HepG2 (cell line): ENCODE measurements at regions not wholly inside any gene's neighbourhood (a gene's known extent, or its start where the extent isn't known, plus 50 kb on each side); places are given as distances from the start of the nearest gene placed in this dataset.

Source experiments
- ATAC-seq: fragments of 200-7000 bp; cut with Tn5 transposase; 3 replicates; pipeline ENCODE4 v1.9.1; 2020; ENCODE audit warnings: mild to moderate bottlenecking, moderate library complexity
- BruUV-seq: library from RNA; stranded (reverse); fragments of 400-500 nt; replicated peaks from 2 replicates; lab custom pipeline; 2021; lab: Mats Ljungman, UMichigan
- CTCF ChIA-PET: fragments of 300-600 bp; formaldehyde crosslinking; extraction: SDS; loops from one replicate; lab custom pipeline; 2021; ENCODE audit warnings: low total read pairs, inconsistent platforms, low intra/inter-chr PET ratio; lab: Yijun Ruan, JAX
- POLR2A ChIA-PET: fragments of 350-600 bp; sonication (Branson Sonifier 250); formaldehyde crosslinking; loops from one replicate; lab custom pipeline; 2020; ENCODE audit warnings: antibody characterized with exemption, inconsistent platforms; lab: Yijun Ruan, JAX
- DNase-seq: peaks from one replicate; pipeline ENCODE4 v3.0.0-alpha.2; 2015; ENCODE audit warnings: low spot score
- FAIRE-seq: peaks from 3 replicates; lab custom pipeline; 2011; peaks lifted over from hg19 to GRCh38; lab: Jason Lieb, UNC
- H2AFZ ChIP-seq: one replicate; pipeline ENCODE4 v1.6.1; 2011; ENCODE audit warnings: low read length, inconsistent platforms
- H3K27ac ChIP-seq: fragments of 300-600 bp; 3 replicates; pipeline ENCODE4 v1.8.0; 2011; ENCODE audit warnings: mixed run types, mild to moderate bottlenecking, mixed read lengths, low read length, inconsistent platforms; ENCODE audit not compliant: insufficient read depth; ENCODE audit errors: extremely low read length
- H3K27me3 ChIP-seq, 2 experiments: fragments of 200-600 bp in 1 of 2; 2 replicates in 1 of 2; 3 replicates in 1 of 2; pipeline versions ENCODE4 v1.6.0 to v1.8.0; 2011; ENCODE audit warnings: low read length in 2 of 2, mild to moderate bottlenecking in 2 of 2, moderate library complexity in 2 of 2, inconsistent platforms in 1 of 2; ENCODE audit not compliant: insufficient read depth in 2 of 2, control insufficient read depth in 1 of 2
- H3K36me3 ChIP-seq, 2 experiments: fragments of 200-600 bp in 1 of 2; replicated peaks in 1 of 2; 2 replicates in 1 of 2; 3 replicates in 1 of 2; pipeline versions ENCODE4 v1.5.1 to v1.8.0; 2011; ENCODE audit warnings: low read length in 2 of 2, inconsistent platforms in 1 of 2; ENCODE audit not compliant: insufficient read depth in 2 of 2, control insufficient read depth in 1 of 2
- H3K4me1 ChIP-seq: 2 replicates; pipeline ENCODE4 v1.5.1; 2012; ENCODE audit warnings: low read length, inconsistent platforms; ENCODE audit not compliant: insufficient read depth
- H3K4me2 ChIP-seq: 2 replicates; pipeline ENCODE4 v1.6.0; 2011; ENCODE audit warnings: low read depth, low read length, inconsistent platforms
- H3K4me3 ChIP-seq, 3 experiments: fragments of 200-600 bp in 1 of 3; sonication (generic), shearing (Covaris generic) in 1 of 3; replicated peaks in 1 of 3; 2 replicates each; pipeline ENCODE4 v1.5.1; 2011 to 2016; ENCODE audit warnings: low read length in 3 of 3, inconsistent platforms in 2 of 3, low read depth in 2 of 3, mild to moderate bottlenecking in 2 of 3, control low read depth in 1 of 3, mixed read lengths in 1 of 3; ENCODE audit not compliant: insufficient read depth in 1 of 3
- H3K79me2 ChIP-seq: one replicate; pipeline ENCODE4 v1.6.1; 2011; ENCODE audit warnings: low read length, inconsistent platforms; ENCODE audit not compliant: insufficient read depth
- H3K9ac ChIP-seq: 2 replicates; pipeline ENCODE4 v1.6.0; 2011; ENCODE audit warnings: mild to moderate bottlenecking, low read depth, low read length, inconsistent platforms; ENCODE audit not compliant: insufficient read depth
- H3K9me3 ChIP-seq: 2 replicates; pipeline ENCODE4 v1.5.1; 2012; ENCODE audit warnings: mild to moderate bottlenecking, low read length
- H4K20me1 ChIP-seq: 2 replicates; pipeline ENCODE4 v1.6.0; 2011; ENCODE audit warnings: inconsistent platforms, mild to moderate bottlenecking, low read length, moderate library complexity; ENCODE audit not compliant: insufficient read depth
- ATF7 ChIP-seq, 2 experiments: fragments of 450-650 bp in 1 of 2; sonication (generic) in 1 of 2; formaldehyde crosslinking in 1 of 2; IDR thresholded peaks; 2 replicates each; pipeline versions ENCODE4 v1.4.0 to v1.6.1; 2016 to 2020; ENCODE audit warnings: antibody characterized with exemption in 1 of 2, mild to moderate bottlenecking in 1 of 2, missing genetic modification reagents in 1 of 2
- BCL3 ChIP-seq: sonication (generic); formaldehyde crosslinking; IDR thresholded peaks from 2 replicates; pipeline ENCODE4 v1.5.1; 2020; ENCODE audit warnings: mild to moderate bottlenecking, missing genetic modification reagents, moderate library complexity
- CREB1 ChIP-seq, 2 experiments: fragments of 450-650 bp in 1 of 2; IDR thresholded peaks; 2 replicates each; pipeline ENCODE4 v1.6.1; 2016 to 2017; ENCODE audit warnings: control low read depth in 1 of 2, mild to moderate bottlenecking in 1 of 2, missing compliant biosample characterization in 1 of 2, missing genetic modification characterization in 1 of 2
- DZIP1 ChIP-seq: sonication (generic); formaldehyde crosslinking; IDR thresholded peaks from 2 replicates; pipeline ENCODE4 v1.5.0; 2020; ENCODE audit warnings: mild to moderate bottlenecking, missing genetic modification reagents
- LBX2 ChIP-seq: sonication (generic); formaldehyde crosslinking; IDR thresholded peaks from 2 replicates; pipeline ENCODE4 v1.5.0; 2020; ENCODE audit warnings: missing genetic modification reagents, mild to moderate bottlenecking, borderline replicate concordance
- LRRFIP1 ChIP-seq: sonication (generic); formaldehyde crosslinking; conservative IDR thresholded peaks from 2 replicates; pipeline ENCODE4 v1.4.0; 2020; ENCODE audit warnings: missing genetic modification reagents
- SRSF9 ChIP-seq: fragments of 200-400 bp; formaldehyde crosslinking; IDR thresholded peaks from 2 replicates; pipeline ENCODE4 v1.6.1; 2018; ENCODE audit warnings: borderline replicate concordance, mild to moderate bottlenecking, low read depth, low read length; ENCODE audit not compliant: insufficient read depth, poor library complexity, severe bottlenecking
- WGBS: methylation state at CpG from one replicate; pipeline ENCODE4 v1.1.6; 2017; ENCODE audit warnings: low lambda C conversion rate; 5-methylcytosine and 5-hydroxymethylcytosine counted together
- in situ Hi-C: cut with HindIII; loops from 2 replicates; pipeline ENCODE4 v1.10.0; 2017; ENCODE audit warnings: low pct_unique_long_range_greater_than_20kb; ENCODE audit not compliant: extremely low pct_ligation_motif_present
- intact Hi-C: fragments of 100-400 bp; cut with micrococcal nuclease; formaldehyde crosslinking; loops from one replicate; pipeline ENCODE4 v1.10.0; 2022; ENCODE audit not compliant: unreplicated experiment
- TF ChIP-seq, protein P1 (sequence below): sonication (generic); formaldehyde crosslinking; IDR thresholded peaks from 2 replicates; pipeline ENCODE4 v1.8.1; 2023; ENCODE audit warnings: missing genetic modification reagents, inconsistent platforms, borderline replicate concordance

- no peak for TF ChIP-seq LRRFIP1
- TF ChIP-seq, protein P1, sequence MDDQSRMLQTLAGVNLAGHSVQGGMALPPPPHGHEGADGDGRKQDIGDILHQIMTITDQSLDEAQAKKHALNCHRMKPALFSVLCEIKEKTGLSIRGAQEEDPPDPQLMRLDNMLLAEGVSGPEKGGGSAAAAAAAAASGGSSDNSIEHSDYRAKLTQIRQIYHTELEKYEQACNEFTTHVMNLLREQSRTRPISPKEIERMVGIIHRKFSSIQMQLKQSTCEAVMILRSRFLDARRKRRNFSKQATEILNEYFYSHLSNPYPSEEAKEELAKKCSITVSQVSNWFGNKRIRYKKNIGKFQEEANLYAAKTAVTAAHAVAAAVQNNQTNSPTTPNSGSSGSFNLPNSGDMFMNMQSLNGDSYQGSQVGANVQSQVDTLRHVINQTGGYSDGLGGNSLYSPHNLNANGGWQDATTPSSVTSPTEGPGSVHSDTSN (CRISPR knock-in tag) = no peak
- no peak for TF ChIP-seq LBX2 (CRISPR knock-in tag)
- TF ChIP-seq BCL3 (CRISPR knock-in tag) = no peak
- no peak for TF ChIP-seq SRSF9
Observed at GRCh38 chr3:81965696-81966095, 204.3 kb upstream of the GBE1 start (continued).

- H4K20me1 ChIP-seq = no peaks in the 10 kb centered on the region
- BruUV-seq = no TSS peak
- H3K79me2 ChIP-seq = no peaks in the 10 kb centered on the region
- intact Hi-C loops = no loop called here
- in situ Hi-C loops = no loop called here
- no peak overlapping the region for H3K27ac ChIP-seq
- ATAC-seq (no peak), FAIRE-seq (no peak), DNase-seq (no peak)
- WGBS = 90% methylated on average over 2 of the region's 2 CpGs
- H3K4me2 ChIP-seq = no peak overlapping the region
- H3K4me3 ChIP-seq = no peak overlapping the region
- ChIA-PET POLR2A (no interaction called here), CTCF (no interaction called here)
- no peaks in the 10 kb centered on the region for H3K4me1 ChIP-seq
- no peak overlapping the region for H3K9ac ChIP-seq
- no peaks in the 10 kb centered on the region for H3K36me3 ChIP-seq
- TF ChIP-seq ATF7 (IDR thresholded peaks at IDR 0.05) = peak; percentile 56
- no peak for TF ChIP-seq ATF7 (CRISPR knock-in tag; IDR thresholded peaks at IDR 0.05)
- TF ChIP-seq CREB1 (IDR thresholded peaks at IDR 0.05) = 0 out of 2 replicates have a peak, but pooled peaks have one; percentile 36
- no peak for TF ChIP-seq CREB1 (CRISPR knock-in tag; IDR thresholded peaks at IDR 0.05)
- no peak for TF ChIP-seq DZIP1 (CRISPR knock-in tag)
- no peak overlapping the region for H2AFZ ChIP-seq
- no peaks in the 10 kb centered on the region for H3K9me3 ChIP-seq
- H3K27me3 ChIP-seq = no peaks in the 10 kb centered on the region; a peak in 1 of 5 replicates
Observed at GRCh38 chr3:81962396-81962795, 201.0 kb upstream of the GBE1 start.
